KMS-11 (cell line): ENCODE measurements at regions not wholly inside any gene's neighbourhood (a gene's known extent, or its start where the extent isn't known, plus 50 kb on each side); places are given as distances from the start of the nearest gene placed in this dataset.
"Not testable (repeated sequence)": the region's sequence is repeated elsewhere in the genome, so short reads cannot be mapped to it uniquely, and the experiment has no call there.

Experiments used
- H2AFZ ChIP-seq: fragments of 200-600 bp; sonication (generic); 2 replicates; pipeline ENCODE4 v1.6.1; 2016; ENCODE audit warnings: antibody characterized with exemption, mixed run types, low read depth
- H3K27ac ChIP-seq: fragments of 200-600 bp; sonication (generic); 2 replicates; pipeline ENCODE4 v1.6.1; 2016; ENCODE audit warnings: mild to moderate bottlenecking, mixed run types
- H3K27me3 ChIP-seq: fragments of 200-600 bp; sonication (generic); 2 replicates; pipeline ENCODE4 v1.6.1; 2017; ENCODE audit warnings: mild to moderate bottlenecking, low read depth, mixed run types, moderate library complexity; ENCODE audit not compliant: insufficient read depth
- H3K36me3 ChIP-seq: fragments of 200-600 bp; sonication (generic); 2 replicates; pipeline ENCODE4 v1.6.1; 2017; ENCODE audit warnings: mild to moderate bottlenecking, mixed run types; ENCODE audit not compliant: insufficient read depth
- H3K4me1 ChIP-seq: fragments of 200-600 bp; sonication (generic); 2 replicates; pipeline ENCODE4 v1.6.1; 2016; ENCODE audit warnings: mild to moderate bottlenecking, low read depth, mixed run types; ENCODE audit not compliant: poor library complexity, severe bottlenecking
- H3K4me2 ChIP-seq: fragments of 200-600 bp; sonication (generic); 2 replicates; pipeline ENCODE4 v1.7.0; 2016; ENCODE audit warnings: mild to moderate bottlenecking, mixed run types
- H3K4me3 ChIP-seq: fragments of 200-600 bp; sonication (generic); IDR thresholded peaks from 2 replicates; pipeline ENCODE4 v1.6.1; 2017; ENCODE audit warnings: low read depth, low read length, mixed read lengths; ENCODE audit not compliant: insufficient read depth
- H3K79me2 ChIP-seq: fragments of 200-600 bp; sonication (generic); 2 replicates; pipeline ENCODE4 v1.6.1; 2016; ENCODE audit warnings: low read depth, mixed run types; ENCODE audit not compliant: insufficient read depth
- H3K9ac ChIP-seq: fragments of 200-600 bp; sonication (generic); 2 replicates; pipeline ENCODE4 v1.6.1; 2016; ENCODE audit warnings: mild to moderate bottlenecking, mixed run types
- H4K20me1 ChIP-seq: fragments of 200-600 bp; sonication (generic); 2 replicates; pipeline ENCODE4 v1.6.1; 2016; ENCODE audit warnings: mild to moderate bottlenecking, mixed run types; ENCODE audit not compliant: insufficient read depth

DNA sequence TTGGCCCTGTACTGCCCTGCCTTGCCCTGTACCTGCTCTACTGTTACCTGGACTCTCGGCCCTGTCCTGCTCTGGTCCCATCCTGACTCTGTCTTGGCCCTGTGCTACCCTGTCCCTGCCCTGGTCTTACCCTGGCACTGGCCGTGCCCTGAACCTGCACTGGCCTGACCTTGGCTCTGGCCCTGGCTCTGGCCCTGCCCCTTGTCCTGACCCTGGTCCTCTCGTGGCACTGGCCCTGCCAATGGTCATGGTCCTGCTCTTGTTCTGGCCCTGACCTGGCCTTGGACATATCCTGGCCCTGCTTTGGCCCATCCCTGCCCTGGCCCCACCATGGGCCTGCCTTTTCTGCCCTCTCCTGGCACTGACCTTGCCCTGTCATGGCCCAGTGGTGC lies 251.3 kb downstream of the TP53TG3F start:
- not testable (repeated sequence) for H3K36me3 ChIP-seq, H3K4me1 ChIP-seq, H3K27me3 ChIP-seq, H3K4me2 ChIP-seq, H2AFZ ChIP-seq, H4K20me1 ChIP-seq, H3K27ac ChIP-seq, H3K9ac ChIP-seq, H3K4me3 ChIP-seq, H3K79me2 ChIP-seq

DNA sequence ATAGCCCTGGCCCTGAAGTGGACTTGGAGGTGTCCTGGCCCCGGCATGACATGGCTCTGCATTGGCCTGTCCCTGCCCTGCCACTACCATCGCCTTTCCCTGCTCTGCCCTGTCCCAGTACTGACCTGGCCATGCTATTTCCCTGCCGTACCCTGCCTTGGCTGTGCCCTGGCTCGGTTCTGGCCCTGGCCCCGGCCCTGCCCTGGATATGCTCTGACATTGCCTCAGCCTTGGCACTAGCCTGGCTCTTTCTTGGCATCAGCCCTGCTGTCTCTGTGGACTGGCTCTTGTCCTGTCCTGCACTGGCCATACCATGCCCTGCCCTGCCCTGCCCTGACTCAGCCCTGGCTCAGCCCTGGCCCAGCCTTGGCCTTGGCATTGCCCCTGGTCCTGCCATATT lies 252.2 kb downstream of the TP53TG3F start:
- not testable (repeated sequence) for H4K20me1 ChIP-seq, H3K27me3 ChIP-seq, H3K79me2 ChIP-seq, H3K4me2 ChIP-seq, H2AFZ ChIP-seq, H3K27ac ChIP-seq, H3K9ac ChIP-seq, H3K4me1 ChIP-seq, H3K4me3 ChIP-seq, H3K36me3 ChIP-seq

DNA sequence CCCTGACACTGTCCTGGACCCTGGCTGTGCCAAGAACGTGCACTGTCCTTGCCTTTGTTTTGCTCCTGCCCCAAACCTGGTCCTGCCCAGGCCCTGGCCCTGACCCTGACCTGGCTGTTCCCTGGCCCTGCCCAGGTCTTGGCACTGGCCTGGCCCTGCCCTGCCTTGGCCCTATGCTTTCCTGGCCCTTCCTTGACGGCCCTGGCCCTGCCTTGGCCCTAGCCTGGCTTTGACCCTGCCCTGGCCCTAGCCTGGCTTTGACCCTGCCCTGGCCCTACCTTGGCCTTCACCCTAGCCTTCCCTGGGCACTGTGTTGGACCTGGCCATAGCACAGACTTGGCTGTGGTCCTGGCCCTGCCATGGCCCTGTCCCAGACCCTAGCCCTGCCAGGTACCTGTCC lies 252.9 kb downstream of the TP53TG3F start:
- not testable (repeated sequence) for H3K36me3 ChIP-seq, H3K9ac ChIP-seq, H3K4me2 ChIP-seq, H4K20me1 ChIP-seq, H3K4me3 ChIP-seq, H3K79me2 ChIP-seq, H3K4me1 ChIP-seq, H2AFZ ChIP-seq, H3K27me3 ChIP-seq, H3K27ac ChIP-seq

DNA sequence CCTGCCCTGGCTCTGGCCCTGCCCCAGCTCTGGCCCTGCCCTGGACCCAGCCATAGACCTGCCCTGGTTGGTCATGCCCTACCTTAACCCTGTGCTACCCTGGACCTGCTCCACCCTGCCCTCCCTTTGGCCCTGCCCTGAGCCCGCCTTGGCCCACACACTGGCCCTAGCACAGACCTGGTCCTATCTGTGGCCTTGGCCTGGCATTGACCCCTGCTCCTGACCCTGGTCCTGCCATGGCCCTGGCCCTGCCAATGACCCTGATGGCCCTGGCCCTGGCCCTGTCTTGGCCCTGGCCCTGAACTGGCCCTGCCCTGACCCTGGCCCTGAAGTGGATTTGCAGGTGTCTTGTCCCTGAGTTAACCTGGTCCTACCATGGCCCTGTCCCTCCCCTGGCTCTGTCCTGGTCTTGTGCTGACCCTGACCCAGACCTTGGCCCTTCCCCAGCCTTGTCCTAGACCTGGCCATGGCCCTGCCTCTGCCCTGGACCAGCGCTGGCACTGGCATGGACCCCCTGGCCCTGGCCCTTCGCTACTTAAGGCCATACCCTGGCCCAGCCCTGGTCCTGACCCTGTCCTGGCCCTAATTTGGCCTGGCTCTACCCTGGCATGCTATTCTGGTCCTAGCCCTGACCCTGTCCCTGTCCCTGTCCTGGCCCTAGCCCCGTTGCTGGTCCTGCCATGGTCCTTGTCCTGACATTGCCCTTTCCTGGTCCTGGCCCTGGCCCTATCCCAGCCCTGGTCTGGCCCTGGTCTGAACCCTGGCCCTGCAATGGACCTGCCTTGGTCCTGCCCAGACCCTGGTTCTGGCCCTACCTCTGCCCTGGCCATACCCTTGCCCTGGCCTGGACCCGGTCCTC lies 253.7 kb downstream of the TP53TG3F start:
- not testable (repeated sequence) for H3K27me3 ChIP-seq, H3K36me3 ChIP-seq, H3K4me2 ChIP-seq, H4K20me1 ChIP-seq, H3K4me3 ChIP-seq, H3K4me1 ChIP-seq, H2AFZ ChIP-seq, H3K9ac ChIP-seq, H3K27ac ChIP-seq, H3K79me2 ChIP-seq

GRCh38 chr16:33713710-33714538 lies 254.5 kb downstream of the TP53TG3F start:
- H4K20me1 ChIP-seq, H3K4me3 ChIP-seq, H3K36me3 ChIP-seq, H3K9ac ChIP-seq, H3K27me3 ChIP-seq, H3K4me1 ChIP-seq, H3K4me2 ChIP-seq, H2AFZ ChIP-seq, H3K79me2 ChIP-seq, H3K27ac ChIP-seq: not testable (repeated sequence)

DNA sequence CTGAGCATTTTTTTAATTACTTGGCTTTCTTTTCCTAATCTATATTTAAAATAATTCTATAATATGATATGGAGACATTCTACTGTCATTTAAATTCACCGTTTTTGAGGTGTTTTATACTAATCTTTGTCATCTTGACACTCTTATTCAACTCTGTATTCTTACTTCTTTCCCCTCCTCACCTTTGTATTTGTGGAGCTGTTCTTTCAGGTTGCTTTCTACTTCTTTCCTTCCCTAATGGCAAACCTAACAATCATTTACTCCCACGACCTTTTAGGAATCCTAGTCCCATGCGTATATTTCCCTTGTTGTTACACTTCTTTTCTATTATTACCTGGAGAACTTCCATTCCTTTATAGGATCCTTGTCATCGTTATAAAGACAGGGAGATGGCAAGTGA lies 271.8 kb downstream of the TP53TG3F start:
- not testable (repeated sequence) for H3K4me1 ChIP-seq, H3K79me2 ChIP-seq

DNA sequence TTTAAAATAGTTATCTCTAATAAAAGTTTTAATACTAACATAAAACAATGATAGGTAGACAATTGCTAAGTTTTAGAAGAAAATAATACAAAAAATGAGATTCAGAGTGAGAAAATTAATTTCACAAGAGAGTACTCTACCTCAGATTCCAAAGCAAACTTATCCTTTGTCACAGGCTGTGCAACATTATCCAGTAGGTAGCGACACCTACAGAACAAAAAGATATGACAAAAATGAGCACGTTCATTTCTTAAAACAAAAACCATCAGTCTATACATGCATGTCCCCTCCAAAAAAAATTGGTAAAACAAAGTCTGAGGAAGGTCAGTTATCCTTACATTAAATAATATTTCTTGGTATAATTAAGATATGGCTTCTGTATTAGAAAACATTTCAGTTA lies 275.2 kb downstream of the TP53TG3F start:
- not testable (repeated sequence) for H3K4me1 ChIP-seq, H4K20me1 ChIP-seq, H3K79me2 ChIP-seq, H3K4me2 ChIP-seq, H3K27me3 ChIP-seq, H3K4me3 ChIP-seq, H3K36me3 ChIP-seq, H2AFZ ChIP-seq, H3K9ac ChIP-seq, H3K27ac ChIP-seq

More for the DNA sequence above, 271.8 kb downstream of the TP53TG3F start:
- H3K9ac ChIP-seq, H3K27ac ChIP-seq, H4K20me1 ChIP-seq, H2AFZ ChIP-seq, H3K4me3 ChIP-seq, H3K36me3 ChIP-seq, H3K4me2 ChIP-seq, H3K27me3 ChIP-seq: not testable (repeated sequence)

GRCh38 chr16:33766869-33767765 lies 307.7 kb downstream of the TP53TG3F start:
- not testable (repeated sequence) for H4K20me1 ChIP-seq, H3K27me3 ChIP-seq, H3K4me2 ChIP-seq, H3K79me2 ChIP-seq, H2AFZ ChIP-seq, H3K27ac ChIP-seq, H3K36me3 ChIP-seq, H3K4me1 ChIP-seq, H3K4me3 ChIP-seq, H3K9ac ChIP-seq

DNA sequence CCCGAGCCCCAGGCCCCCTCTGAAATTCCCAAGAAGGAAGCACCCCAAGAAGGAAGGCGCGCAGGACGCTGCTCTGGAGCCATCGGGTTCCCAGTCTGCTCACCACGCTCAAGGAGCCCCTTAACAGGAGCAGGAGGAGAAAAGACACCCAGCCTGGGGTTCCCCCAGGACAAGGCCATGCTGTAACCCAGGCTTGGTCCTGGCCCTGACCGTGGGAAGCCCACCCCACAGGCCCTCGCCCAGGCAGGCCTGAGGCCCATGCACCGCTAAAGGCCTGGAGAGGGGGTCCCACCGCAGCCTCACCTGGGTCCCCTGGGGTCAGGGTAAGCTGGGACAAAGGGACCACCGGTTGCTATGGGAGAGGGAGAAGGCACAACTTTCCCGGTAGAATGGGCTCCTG lies 309.3 kb downstream of the TP53TG3F start:
- H3K36me3 ChIP-seq, H3K9ac ChIP-seq, H3K4me3 ChIP-seq, H3K27me3 ChIP-seq, H3K79me2 ChIP-seq, H3K27ac ChIP-seq, H3K4me2 ChIP-seq, H3K4me1 ChIP-seq, H2AFZ ChIP-seq, H4K20me1 ChIP-seq: not testable (repeated sequence)
